ENCODE measurements at regions not wholly inside any gene's neighbourhood (a gene's known extent, or its start where the extent isn't known, plus 50 kb on each side); places are given as distances from the start of the nearest gene placed in this dataset.

- peak overlapping the region; percentile 50 for H3K4me3 Mint-ChIP-seq
Observed at GRCh38 chr7:152544971-152545619, 109.3 kb upstream of the KMT2C start.

More at GRCh38 chr7:152544971-152545619, 109.3 kb upstream of the KMT2C start:
- Histone ChIP-seq H3K36me3 (ENCODE audit: insufficient read depth) (no peaks in the 10 kb centered on the region), H3K4me1 (ENCODE audit: insufficient read depth) (peaks cover 14% of the 10 kb centered on the region), H3F3A (replicated peaks; ENCODE audit: low read depth) (peaks cover 6% of the 10 kb centered on the region; the same call in 1 of the 2 replicates), H4K20me1 (replicated peaks; ENCODE audit: insufficient read depth) (no peaks in the 10 kb centered on the region), H3K27ac (ENCODE audit: low read depth) (peak overlapping the region; percentile 57; the same call in 1 of the 2 replicates), H3K9me2 (ENCODE audit: insufficient read depth) (0 out of 2 replicates have a peak, but pooled peaks cover 3% of the 10 kb centered on the region), H3K27me3 (ENCODE audit: insufficient read depth) (no peaks in the 10 kb centered on the region), H3K4me3 (peak overlapping the region; percentile 41), H2AFZ (peak overlapping the region; percentile 35), H3K79me2 (replicated peaks; ENCODE audit: insufficient read depth) (no peaks in the 10 kb centered on the region), H3K4me2 (peak overlapping the region; percentile 71)
- peak; percentile 57 for DNase-seq (ENCODE audit: low spot score)
- peak; percentile 39 for ATAC-seq
- Mint-ChIP-seq H3K27me3 (ENCODE audit: insufficient read depth, low read depth, poor library complexity) (peaks cover 15% of the 10 kb centered on the region), H3K36me3 (ENCODE audit: low read depth) (peaks cover 8% of the 10 kb centered on the region; the same call in 2 of the 3 replicates), H3K9me3 (peaks cover 10% of the 10 kb centered on the region; the same call in 2 of the 3 replicates), H3K27ac (no peak overlapping the region), H3K4me1 (peaks cover 24% of the 10 kb centered on the region)
- TF ChIP-seq ZNF331 (CRISPR knock-in tag; IDR thresholded peaks at IDR 0.05; ENCODE audit: low read depth) (no peak), EZH2 (IDR thresholded peaks at IDR 0.05; ENCODE audit: low read depth, unreplicated experiment) (no peak), ZNF462 (CRISPR knock-in tag; IDR thresholded peaks at IDR 0.05) (no peak), CTCF (conservative IDR thresholded peaks at IDR 0.05; ENCODE audit: low read depth in 2 of 2) (no peak)
